ENCODE measurements at regions not wholly inside any gene's neighbourhood (a gene's known extent, or its start where the extent isn't known, plus 50 kb on each side); places are given as distances from the start of the nearest gene placed in this dataset.
A peak's percentile ranks its signal among the peaks of the same experiment; 100 is the strongest.

- H3K9me3 ChIP-seq (replicated peaks): no peaks in the 10 kb centered on the region
- intact Hi-C loops (cut with micrococcal nuclease): no loop called here
- H3K4me1 ChIP-seq: peaks cover 10% of the 10 kb centered on the region
- DNase-seq: no peak
- TF ChIP-seq CTCF (IDR thresholded peaks at IDR 0.05; ENCODE audit: borderline replicate concordance): no peak
- no peaks in the 10 kb centered on the region for H3K27me3 ChIP-seq (ENCODE audit: low read depth)
- no peak overlapping the region for H3K27ac ChIP-seq (replicated peaks)
- H3K36me3 ChIP-seq: no peaks in the 10 kb centered on the region
- H3K4me3 ChIP-seq: no peak overlapping the region
Observed at GRCh38 chr5:30930736-30931135, 262.8 kb upstream of the CDH6 start.

DNA sequence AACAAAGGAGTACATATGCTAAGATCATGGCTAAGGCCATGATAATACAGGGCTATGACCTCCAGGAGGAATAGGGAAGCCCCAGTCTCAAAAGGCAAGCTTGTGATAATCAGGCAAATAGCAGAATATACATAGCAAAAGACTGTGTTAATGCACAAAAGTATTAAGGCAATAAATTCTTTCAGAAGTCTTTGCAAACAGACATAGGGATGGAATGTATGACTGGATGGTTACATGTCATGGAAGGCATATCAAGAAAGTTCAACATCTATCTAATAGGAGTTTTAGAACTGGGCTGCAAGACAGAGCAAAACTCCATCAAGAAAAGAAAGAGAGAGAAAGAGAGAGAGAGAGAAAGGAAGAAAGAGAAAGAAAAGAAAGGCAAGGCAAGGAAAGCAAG lies 264.5 kb upstream of the CDH6 start:
- H3K9me3 ChIP-seq (replicated peaks): peaks cover 10% of the 10 kb centered on the region
- H3K27me3 ChIP-seq (ENCODE audit: low read depth): no peaks in the 10 kb centered on the region
- TF ChIP-seq CTCF (IDR thresholded peaks at IDR 0.05; ENCODE audit: borderline replicate concordance): no peak
- H3K27ac ChIP-seq (replicated peaks): no peak overlapping the region
- no peak overlapping the region for H3K4me3 ChIP-seq
- peaks cover 10% of the 10 kb centered on the region for H3K4me1 ChIP-seq
- no peaks in the 10 kb centered on the region for H3K36me3 ChIP-seq
- no peak for DNase-seq
- intact Hi-C loops (cut with micrococcal nuclease): no loop called here

DNA sequence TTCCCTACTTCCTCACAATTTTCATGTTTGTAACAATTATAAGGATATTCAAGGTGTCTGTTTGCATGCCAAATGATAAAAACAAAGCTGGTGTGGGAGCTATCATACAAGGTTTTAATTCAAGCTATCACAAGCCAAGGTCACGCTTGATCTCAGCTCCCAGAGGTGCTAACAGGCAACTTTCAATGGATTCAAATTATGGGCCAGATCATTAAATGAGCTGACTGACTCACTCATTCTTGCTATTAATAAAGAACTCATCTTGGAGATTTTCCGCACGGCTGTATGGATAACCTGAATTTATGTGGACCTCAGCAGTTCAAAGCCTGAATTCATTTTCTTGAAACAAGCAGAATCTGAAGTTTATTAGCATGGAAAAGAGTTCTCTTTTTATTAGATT lies 267.3 kb upstream of the CDH6 start:
- intact Hi-C loops (cut with micrococcal nuclease): no loop called here
- TF ChIP-seq CTCF (IDR thresholded peaks at IDR 0.05; ENCODE audit: borderline replicate concordance): no peak
- DNase-seq: no peak
- Histone ChIP-seq H3K27ac (replicated peaks) (no peak overlapping the region), H3K4me3 (no peak overlapping the region), H3K27me3 (ENCODE audit: low read depth) (no peaks in the 10 kb centered on the region), H3K4me1 (peaks cover 10% of the 10 kb centered on the region), H3K36me3 (no peaks in the 10 kb centered on the region), H3K9me3 (replicated peaks) (peaks cover 16% of the 10 kb centered on the region)

DNA sequence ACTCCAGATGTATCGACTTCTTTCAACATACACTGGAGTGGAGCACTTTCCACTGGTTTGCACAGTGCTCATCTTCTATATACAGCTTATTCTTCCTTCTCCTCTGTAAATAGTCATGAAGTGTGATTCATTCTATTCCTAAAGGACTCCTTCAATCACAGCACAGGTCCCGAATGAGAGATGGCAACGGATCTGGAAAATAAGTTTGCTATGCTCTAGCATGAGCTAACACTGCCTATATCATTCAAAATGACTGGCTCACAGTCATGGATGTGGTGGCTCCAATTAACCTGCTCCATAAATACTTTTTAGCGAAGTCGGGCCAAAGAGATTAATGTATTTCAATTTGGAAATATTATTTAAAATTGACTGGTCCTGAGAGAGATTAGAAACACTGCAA lies 272.1 kb upstream of the CDH6 start:
- intact Hi-C loops (cut with micrococcal nuclease): no loop called here
- H3K27ac ChIP-seq (replicated peaks): no peak overlapping the region
- peaks cover 16% of the 10 kb centered on the region for H3K9me3 ChIP-seq (replicated peaks)
- TF ChIP-seq CTCF (IDR thresholded peaks at IDR 0.05; ENCODE audit: borderline replicate concordance): no peak
- no peak overlapping the region for H3K4me3 ChIP-seq
- H3K27me3 ChIP-seq (ENCODE audit: low read depth): no peaks in the 10 kb centered on the region
- H3K4me1 ChIP-seq: no peaks in the 10 kb centered on the region
- DNase-seq: no peak
- no peaks in the 10 kb centered on the region for H3K36me3 ChIP-seq

GRCh38 chr5:30918171-30918570 lies 275.3 kb upstream of the CDH6 start:
- DNase-seq: no peak
- Histone ChIP-seq H3K27me3 (ENCODE audit: low read depth) (no peaks in the 10 kb centered on the region), H3K4me3 (no peak overlapping the region), H3K9me3 (replicated peaks) (no peaks in the 10 kb centered on the region), H3K36me3 (no peaks in the 10 kb centered on the region), H3K4me1 (no peaks in the 10 kb centered on the region), H3K27ac (replicated peaks) (no peak overlapping the region)
- intact Hi-C loops (cut with micrococcal nuclease): no loop called here
- no peak for TF ChIP-seq CTCF (IDR thresholded peaks at IDR 0.05; ENCODE audit: borderline replicate concordance)

DNA sequence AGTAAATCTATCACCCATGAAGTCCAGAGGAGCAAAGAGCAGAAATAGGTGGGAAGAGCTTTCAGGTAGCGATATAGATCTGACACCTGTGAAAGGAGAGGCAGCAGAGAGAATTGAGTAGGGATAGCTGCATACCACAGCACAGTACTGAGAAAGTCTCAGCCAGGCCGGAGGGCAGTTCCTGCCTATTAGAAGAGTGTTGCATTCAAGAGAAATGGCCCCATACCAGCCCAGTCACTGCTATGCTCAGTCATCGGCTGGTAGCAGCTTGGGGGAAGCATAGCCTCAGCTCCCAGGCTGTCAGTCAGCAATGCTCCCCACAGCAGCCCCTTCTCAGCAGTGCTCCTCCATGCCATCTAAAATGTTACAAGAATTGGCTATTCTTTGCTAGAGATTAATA lies 285.1 kb upstream of the CDH6 start:
- DNase-seq: peak; percentile 12
- Histone ChIP-seq H3K27ac (replicated peaks) (no peak overlapping the region), H3K4me1 (no peaks in the 10 kb centered on the region), H3K27me3 (ENCODE audit: low read depth) (no peaks in the 10 kb centered on the region), H3K9me3 (replicated peaks) (no peaks in the 10 kb centered on the region), H3K36me3 (no peaks in the 10 kb centered on the region), H3K4me3 (no peak overlapping the region)
- intact Hi-C loops (cut with micrococcal nuclease): no loop called here
- TF ChIP-seq CTCF (IDR thresholded peaks at IDR 0.05; ENCODE audit: borderline replicate concordance): no peak

All from left ventricle myocardium inferior (tissue), 1 donor.